Ishikawa (cell line): ENCODE measurements at regions not wholly inside any gene's neighbourhood (a gene's known extent, or its start where the extent isn't known, plus 50 kb on each side); places are given as distances from the start of the nearest gene placed in this dataset.

Experiments used
- CREB1 ChIP-seq: IDR thresholded peaks from 2 replicates; pipeline ENCODE4 v1.6.1; 2012; ENCODE audit warnings: low read depth
- RAD21 ChIP-seq: IDR thresholded peaks from 2 replicates; pipeline ENCODE4 v1.6.1; 2012; ENCODE audit warnings: low read depth
- TAF1 ChIP-seq: IDR thresholded peaks from 2 replicates; pipeline ENCODE4 v1.6.1; 2012; ENCODE audit warnings: low read depth, mild to moderate bottlenecking
- YY1 ChIP-seq: IDR thresholded peaks from 2 replicates; pipeline ENCODE4 v1.6.1; 2012; ENCODE audit warnings: low read depth

- TF ChIP-seq TAF1, result no peak
- TF ChIP-seq RAD21, result no peak
- no peak for TF ChIP-seq YY1
- no peak for TF ChIP-seq CREB1
Observed at GRCh38 chr6:14380901-14381828, 263.6 kb downstream of the CD83 start.
